H1 (cell line): ENCODE measurements at regions not wholly inside any gene's neighbourhood (a gene's known extent, or its start where the extent isn't known, plus 50 kb on each side); places are given as distances from the start of the nearest gene placed in this dataset.
A peak's percentile ranks its signal among the peaks of the same experiment; 100 is the strongest.

Source experiments
- CTCF ChIA-PET: fragments of 300-600 bp; sonication (Branson Sonifier 250); formaldehyde crosslinking; loops from one replicate; lab custom pipeline; 2021; ENCODE audit not compliant: partially characterized antibody; lab: Charles Lee
- POLR2A ChIA-PET: fragments of 300-600 bp; sonication (Branson Sonifier 250); formaldehyde crosslinking; loops from one replicate; lab custom pipeline; 2021; ENCODE audit warnings: inconsistent platforms; ENCODE audit not compliant: partially characterized antibody; lab: Charles Lee
- DNase-seq, 2 experiments: peaks; one replicate each; pipeline versions ENCODE4 v3.0.0 to v3.0.0-alpha.2; 2010 to 2022; ENCODE audit warnings: low spot score in 2 of 2, low read depth in 1 of 2, mixed read lengths in 1 of 2
- FAIRE-seq: peaks from 2 replicates; lab custom pipeline; 2011; peaks lifted over from hg19 to GRCh38; lab: Jason Lieb, UNC
- H2AFZ ChIP-seq: 2 replicates; pipeline ENCODE4 v1.8.1; 2012; ENCODE audit warnings: low read length, inconsistent platforms
- H2AK5ac ChIP-seq: 2 replicates; pipeline ENCODE4 v1.6.1; 2013; ENCODE audit warnings: low read depth, low read length
- H2BK120ac ChIP-seq: replicated peaks from 2 replicates; pipeline ENCODE3; 2013; ENCODE audit warnings: low read depth, low read length, inconsistent platforms
- H2BK12ac ChIP-seq: 2 replicates; pipeline ENCODE4 v1.6.1; 2013; ENCODE audit warnings: low read depth, low read length
- H2BK15ac ChIP-seq: 2 replicates; pipeline ENCODE4 v1.6.1; 2013; ENCODE audit warnings: low read length
- H2BK20ac ChIP-seq: 2 replicates; pipeline ENCODE4 v1.6.1; 2013; ENCODE audit warnings: low read length
- H2BK5ac ChIP-seq: 2 replicates; pipeline ENCODE4 v1.6.1; 2013; ENCODE audit warnings: low read depth, low read length
- H3K14ac ChIP-seq: 2 replicates; pipeline ENCODE4 v1.6.1; 2013; ENCODE audit warnings: inconsistent platforms; ENCODE audit not compliant: insufficient read length
- H3K18ac ChIP-seq: 2 replicates; pipeline ENCODE4 v1.6.1; 2013; ENCODE audit warnings: low read length; ENCODE audit errors: extremely low read depth
- H3K23ac ChIP-seq: 2 replicates; pipeline ENCODE4 v1.6.1; 2013; ENCODE audit warnings: inconsistent platforms; ENCODE audit not compliant: insufficient read length
- H3K23me2 ChIP-seq: 2 replicates; pipeline ENCODE4 v1.6.1; 2013; ENCODE audit warnings: low read depth, low read length
- H3K27ac ChIP-seq: 2 replicates; pipeline ENCODE4 v1.6.1; 2011; ENCODE audit warnings: low read depth, low read length, inconsistent platforms
- H3K27me3 ChIP-seq, 4 experiments: replicated peaks in 1 of 4; 1 replicate in 1 of 4; 2 replicates in 3 of 4; pipeline versions ENCODE4 v1.6.1 to v1.8.1; 2011 to 2013; ENCODE audit warnings: low read length in 3 of 4, mild to moderate bottlenecking in 3 of 4, inconsistent platforms in 2 of 4, mixed read lengths in 2 of 4, moderate library complexity in 1 of 4; ENCODE audit not compliant: control insufficient read depth in 3 of 4, insufficient read depth in 3 of 4; ENCODE audit errors: extremely low read depth in 1 of 4
- H3K36me3 ChIP-seq, 4 experiments: 2 replicates each; pipeline versions ENCODE4 v1.6.1 to v1.8.1; 2011 to 2013; ENCODE audit warnings: mild to moderate bottlenecking in 4 of 4, low read length in 3 of 4, moderate library complexity in 2 of 4, control low read depth in 1 of 4, inconsistent platforms in 1 of 4; ENCODE audit not compliant: insufficient read depth in 4 of 4, control insufficient read depth in 2 of 4
- H3K4ac ChIP-seq: replicated peaks from 2 replicates; pipeline ENCODE3; 2013; ENCODE audit warnings: low read length, low read depth, mixed read lengths, inconsistent platforms; ENCODE audit not compliant: insufficient read length
- H3K4me1 ChIP-seq, 4 experiments: replicated peaks in 1 of 4; 1 replicate in 1 of 4; 2 replicates in 3 of 4; pipeline versions ENCODE4 v1.6.1 to v1.8.1; 2011 to 2013; ENCODE audit warnings: low read length in 3 of 4, inconsistent platforms in 2 of 4, mixed read lengths in 1 of 4; ENCODE audit not compliant: insufficient read depth in 4 of 4, control insufficient read depth in 3 of 4
- H3K4me2 ChIP-seq, 2 experiments: 2 replicates each; pipeline versions ENCODE4 v1.6.1 to v1.8.1; 2011 to 2013; ENCODE audit warnings: low read depth in 2 of 2, low read length in 2 of 2, control low read depth in 1 of 2, inconsistent platforms in 1 of 2, mild to moderate bottlenecking in 1 of 2; ENCODE audit not compliant: insufficient read depth in 1 of 2
- H3K4me3 ChIP-seq, 4 experiments: fragments of 200-600, 300-600 bp in 1 of 4; sonication (generic), shearing (Covaris generic), sonication (Bioruptor Twin) in 1 of 4; 2 replicates each; pipeline versions ENCODE4 v1.5.1 to v1.8.1; 2011 to 2016; ENCODE audit warnings: low read length in 4 of 4, low read depth in 3 of 4, control low read depth in 2 of 4, inconsistent platforms in 2 of 4, mild to moderate bottlenecking in 2 of 4, mixed read lengths in 1 of 4, moderate library complexity in 1 of 4; ENCODE audit not compliant: insufficient read depth in 2 of 4; ENCODE audit errors: extremely low read depth in 1 of 4
- H3K56ac ChIP-seq: replicated peaks from 2 replicates; pipeline ENCODE3; 2013; ENCODE audit warnings: low read depth, mild to moderate bottlenecking, mixed read lengths, low read length, inconsistent platforms; ENCODE audit not compliant: insufficient read length
- H3K79me1 ChIP-seq: 2 replicates; pipeline ENCODE4 v1.6.1; 2013; ENCODE audit warnings: low read depth, low read length, control low read depth
- H3K79me2 ChIP-seq, 2 experiments: 2 replicates each; pipeline versions ENCODE4 v1.6.1 to v1.8.1; 2012 to 2013; ENCODE audit warnings: low read length in 2 of 2, mild to moderate bottlenecking in 2 of 2, inconsistent platforms in 1 of 2; ENCODE audit not compliant: insufficient read depth in 2 of 2, control insufficient read depth in 1 of 2
- H3K9ac ChIP-seq, 4 experiments: replicated peaks in 1 of 4; 1 replicate in 1 of 4; 2 replicates in 3 of 4; pipeline versions ENCODE4 v1.6.1 to v1.8.1; 2011 to 2013; ENCODE audit warnings: low read depth in 3 of 4, low read length in 3 of 4, control low read depth in 2 of 4, mild to moderate bottlenecking in 2 of 4, moderate library complexity in 2 of 4, inconsistent platforms in 1 of 4; ENCODE audit errors: extremely low read depth in 1 of 4
- H3K9me3 ChIP-seq, 2 experiments: 2 replicates each; pipeline versions ENCODE4 v1.6.1 to v1.8.1; 2012 to 2013; ENCODE audit warnings: mild to moderate bottlenecking in 2 of 2, moderate library complexity in 2 of 2, control low read depth in 1 of 2, inconsistent platforms in 1 of 2, low read depth in 1 of 2, low read length in 1 of 2, mixed read lengths in 1 of 2; ENCODE audit not compliant: insufficient read depth in 2 of 2
- H4K20me1 ChIP-seq, 2 experiments: replicated peaks in 1 of 2; 2 replicates each; pipeline versions ENCODE3 to v1.8.1; 2011 to 2013; ENCODE audit warnings: inconsistent platforms in 2 of 2, low read length in 2 of 2, mild to moderate bottlenecking in 1 of 2; ENCODE audit not compliant: insufficient read depth in 2 of 2, control insufficient read depth in 1 of 2
- H4K5ac ChIP-seq: 2 replicates; pipeline ENCODE4 v1.6.1; 2013; ENCODE audit warnings: low read length, low read depth, mixed read lengths, inconsistent platforms; ENCODE audit not compliant: insufficient read length
- H4K8ac ChIP-seq: 2 replicates; pipeline ENCODE4 v1.8.0; 2013; ENCODE audit warnings: mild to moderate bottlenecking, moderate library complexity, low read length, inconsistent platforms; ENCODE audit not compliant: insufficient read depth; ENCODE audit errors: extremely low read depth
- H4K91ac ChIP-seq: replicated peaks from 2 replicates; pipeline ENCODE3; 2013; ENCODE audit warnings: low read length, mixed read lengths, inconsistent platforms; ENCODE audit not compliant: insufficient read length
- BACH1 ChIP-seq: IDR thresholded peaks from 2 replicates; pipeline ENCODE4 v1.6.1; 2012; ENCODE audit warnings: low read length, improper control_type of control experiment
- CBX8 ChIP-seq: fragments of 300-800, 300-1000 bp; sonication (generic); IDR thresholded peaks from 2 replicates; pipeline ENCODE4 v1.7.1; 2016; ENCODE audit warnings: low read depth, low read length, borderline replicate concordance
- CEBPB ChIP-seq: IDR thresholded peaks from 2 replicates; pipeline ENCODE4 v1.6.1; 2012; ENCODE audit warnings: low read depth, low read length
- CTCF ChIP-seq, 3 experiments: IDR thresholded peaks; 1 replicate in 2 of 3; 2 replicates in 1 of 3; pipeline versions ENCODE4 v1.5.1 to v1.6.1; 2011; ENCODE audit warnings: low read length in 3 of 3, mild to moderate bottlenecking in 3 of 3, inconsistent platforms in 2 of 3, low read depth in 1 of 3, moderate library complexity in 1 of 3; ENCODE audit not compliant: insufficient read depth in 1 of 3; ENCODE audit errors: control extremely low read depth in 1 of 3
- JUN ChIP-seq: IDR thresholded peaks from 2 replicates; pipeline ENCODE4 v1.6.1; 2011; ENCODE audit warnings: low read depth, mild to moderate bottlenecking, improper control_type of control experiment, low read length
- MAFK ChIP-seq: IDR thresholded peaks from 2 replicates; pipeline ENCODE4 v1.6.1; 2012; ENCODE audit warnings: low read depth, mild to moderate bottlenecking, improper control_type of control experiment, low read length
- MAX ChIP-seq: IDR thresholded peaks from 2 replicates; pipeline ENCODE4 v1.6.1; 2012; ENCODE audit warnings: inconsistent platforms
- RXRA ChIP-seq: IDR thresholded peaks from 2 replicates; pipeline ENCODE4 v1.6.1; 2011; ENCODE audit warnings: low read depth, mild to moderate bottlenecking, low read length, moderate library complexity; ENCODE audit not compliant: insufficient read depth
- USF2 ChIP-seq: IDR thresholded peaks from 2 replicates; pipeline ENCODE4 v1.6.1; 2011; ENCODE audit warnings: low read length, improper control_type of control experiment
- ZNF274 ChIP-seq: IDR thresholded peaks from 2 replicates; pipeline ENCODE4 v1.7.0; 2012; ENCODE audit warnings: low read length, borderline replicate concordance; ENCODE audit errors: extremely low read depth
- WGBS, 2 experiments: shearing (Covaris generic) in 1 of 2; methylation state at CpG; one replicate each; pipeline versions ENCODE4 v1.1.6 to v1.1.7; 2013 to 2015; ENCODE audit warnings: low lambda C conversion rate in 2 of 2, mixed read lengths in 2 of 2, inconsistent platforms in 1 of 2, low coverage in 1 of 2, missing lambda C conversion rate in 1 of 2; ENCODE audit not compliant: insufficient replicate concordance in 2 of 2, insufficient coverage in 1 of 2, insufficient read length in 1 of 2; ENCODE audit errors: extremely low coverage in 1 of 2, missing lambda C conversion rate in 1 of 2; 5-methylcytosine and 5-hydroxymethylcytosine counted together

- no peaks in the 10 kb centered on the region for H3K79me2 ChIP-seq
- H3K56ac ChIP-seq, result no peak overlapping the region
- CTCF ChIA-PET, result interaction anchor here (0.7 to 1.3 kb wide), 2 partner anchors 9 to 574 kb away, joined by 3 to 6 read pairs; no protein-coding TSS in a partner anchor
- H4K8ac ChIP-seq, result no peak overlapping the region
- no peak overlapping the region for H2BK15ac ChIP-seq
- no peaks in the 10 kb centered on the region for H3K23me2 ChIP-seq
- FAIRE-seq (no peak), DNase-seq (no peak)
- H2AK5ac ChIP-seq, result no peak overlapping the region
- H2BK20ac ChIP-seq, result no peak overlapping the region
- no peak overlapping the region for H3K23ac ChIP-seq
- H3K4me2 ChIP-seq, result no peak overlapping the region
- H3K9me3 ChIP-seq, result no peaks in the 10 kb centered on the region
- POLR2A ChIA-PET, result interaction anchor here (1.5 kb wide), 1 partner anchor 81 kb away, joined by 4 read pairs; the partner anchor contains the start of gene SLC7A1
- no peak overlapping the region for H4K91ac ChIP-seq
- no peaks in the 10 kb centered on the region for H4K20me1 ChIP-seq
- 81% methylated on average over 9 of the region's 9 CpGs; no CpG with 5 or more reads in 1 of the 2 experiments for WGBS, 2 experiments
- no peak overlapping the region for H2BK5ac ChIP-seq
- no peak overlapping the region for H2BK120ac ChIP-seq
- H3K27me3 ChIP-seq, result no peaks in the 10 kb centered on the region
- no peaks in the 10 kb centered on the region for H3K36me3 ChIP-seq
- H3K27ac ChIP-seq, result no peak overlapping the region
- H2AFZ ChIP-seq, result peak overlapping the region; percentile 18; the same call in 1 of the 2 replicates
- H3K4me3 ChIP-seq, result no peak overlapping the region
- no peak overlapping the region for H4K5ac ChIP-seq
- H3K4ac ChIP-seq, result no peak overlapping the region
- no peaks in the 10 kb centered on the region for H3K79me1 ChIP-seq
- no peak overlapping the region for H2BK12ac ChIP-seq
- H3K14ac ChIP-seq, result no peak overlapping the region
- no peak overlapping the region for H3K18ac ChIP-seq
- H3K4me1 ChIP-seq, result peaks cover 0 to 3% (median 0%) of the 10 kb centered on the region in 4 experiments; a peak in 1 of 7 replicates
- no peak overlapping the region for H3K9ac ChIP-seq
- TF ChIP-seq CEBPB (no peak), CBX8 (no peak), CTCF (IDR thresholded peaks at IDR 0.05; ENCODE audit: control extremely low read depth in 1 of 3, insufficient read depth in 1 of 3, low read depth in 1 of 3, low read length in 3 of 3) (no peak), RXRA (no peak), JUN (no peak), ZNF274 (no peak), MAX (no peak), MAFK (no peak), USF2 (no peak), BACH1 (no peak)
Observed at GRCh38 chr13:29676941-29677452, 81.5 kb upstream of the SLC7A1 start.
